ENCODE measurements at regions not wholly inside any gene's neighbourhood (a gene's known extent, or its start where the extent isn't known, plus 50 kb on each side); places are given as distances from the start of the nearest gene placed in this dataset.

DNA sequence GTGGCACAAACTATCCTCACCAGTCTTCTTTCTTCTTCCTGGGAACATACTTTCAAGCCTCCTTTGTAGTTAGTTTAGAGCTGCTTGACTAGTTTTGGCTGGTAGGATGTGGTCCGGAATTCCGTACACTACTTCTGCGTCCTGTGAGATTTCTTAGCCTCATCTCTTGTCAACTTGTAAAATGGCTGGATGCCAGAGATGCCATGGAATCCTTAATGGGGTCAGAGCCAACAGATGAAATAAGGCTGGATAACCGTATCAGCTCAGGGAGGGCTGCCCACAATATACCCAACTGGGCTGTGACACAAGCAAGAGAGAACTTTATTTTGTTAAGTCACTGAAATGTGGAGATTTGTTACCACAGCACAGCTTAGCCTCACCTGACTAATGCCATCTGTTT lies 466.9 kb upstream of the MDFIC2 start:
- no peak for DNase-seq (ENCODE audit: low read depth)
- no peak overlapping the region for H3K4me3 ChIP-seq (ENCODE audit: low read depth, low read length)
- TF ChIP-seq POLR2A (IDR thresholded peaks at IDR 0.05; ENCODE audit: extremely low read depth, insufficient read length), result no peak
- TF ChIP-seq, protein P1, sequence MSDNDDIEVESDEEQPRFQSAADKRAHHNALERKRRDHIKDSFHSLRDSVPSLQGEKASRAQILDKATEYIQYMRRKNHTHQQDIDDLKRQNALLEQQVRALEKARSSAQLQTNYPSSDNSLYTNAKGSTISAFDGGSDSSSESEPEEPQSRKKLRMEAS (IDR thresholded peaks at IDR 0.05; ENCODE audit: low read depth, low read length), result no peak
- TF ChIP-seq, protein P2, sequence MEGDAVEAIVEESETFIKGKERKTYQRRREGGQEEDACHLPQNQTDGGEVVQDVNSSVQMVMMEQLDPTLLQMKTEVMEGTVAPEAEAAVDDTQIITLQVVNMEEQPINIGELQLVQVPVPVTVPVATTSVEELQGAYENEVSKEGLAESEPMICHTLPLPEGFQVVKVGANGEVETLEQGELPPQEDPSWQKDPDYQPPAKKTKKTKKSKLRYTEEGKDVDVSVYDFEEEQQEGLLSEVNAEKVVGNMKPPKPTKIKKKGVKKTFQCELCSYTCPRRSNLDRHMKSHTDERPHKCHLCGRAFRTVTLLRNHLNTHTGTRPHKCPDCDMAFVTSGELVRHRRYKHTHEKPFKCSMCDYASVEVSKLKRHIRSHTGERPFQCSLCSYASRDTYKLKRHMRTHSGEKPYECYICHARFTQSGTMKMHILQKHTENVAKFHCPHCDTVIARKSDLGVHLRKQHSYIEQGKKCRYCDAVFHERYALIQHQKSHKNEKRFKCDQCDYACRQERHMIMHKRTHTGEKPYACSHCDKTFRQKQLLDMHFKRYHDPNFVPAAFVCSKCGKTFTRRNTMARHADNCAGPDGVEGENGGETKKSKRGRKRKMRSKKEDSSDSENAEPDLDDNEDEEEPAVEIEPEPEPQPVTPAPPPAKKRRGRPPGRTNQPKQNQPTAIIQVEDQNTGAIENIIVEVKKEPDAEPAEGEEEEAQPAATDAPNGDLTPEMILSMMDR (IDR thresholded peaks at IDR 0.05; ENCODE audit: low read depth, low read length), result no peak

DNA sequence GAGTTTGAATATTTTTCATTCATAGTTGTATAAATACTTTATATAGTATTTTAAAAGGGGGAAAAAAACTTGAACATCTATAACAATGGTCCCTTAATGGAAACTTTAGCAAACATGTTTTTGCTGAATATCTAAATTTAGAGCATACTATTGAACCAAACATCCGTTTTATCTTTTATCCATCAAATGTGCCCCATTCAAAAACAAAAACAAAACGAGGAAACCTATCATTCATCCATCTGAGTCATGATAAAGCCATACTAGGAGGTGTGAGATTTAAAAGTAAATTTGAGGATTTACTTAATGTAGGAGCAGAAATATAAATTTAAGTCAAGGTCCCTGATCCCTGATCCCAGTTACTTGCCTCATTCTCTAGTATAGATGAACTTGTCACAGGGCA lies 463.6 kb upstream of the MDFIC2 start:
- no peak overlapping the region for H3K4me3 ChIP-seq (ENCODE audit: low read depth, low read length)
- TF ChIP-seq, protein P2 (IDR thresholded peaks at IDR 0.05; ENCODE audit: low read depth, low read length), result no peak
- TF ChIP-seq MYC (IDR thresholded peaks at IDR 0.05; ENCODE audit: low read depth, low read length) (no peak), POLR2A (IDR thresholded peaks at IDR 0.05; ENCODE audit: extremely low read depth, insufficient read length) (no peak)
- TF ChIP-seq, protein P1 (IDR thresholded peaks at IDR 0.05; ENCODE audit: low read depth, low read length), result no peak
- DNase-seq (ENCODE audit: low read depth), result no peak

DNA sequence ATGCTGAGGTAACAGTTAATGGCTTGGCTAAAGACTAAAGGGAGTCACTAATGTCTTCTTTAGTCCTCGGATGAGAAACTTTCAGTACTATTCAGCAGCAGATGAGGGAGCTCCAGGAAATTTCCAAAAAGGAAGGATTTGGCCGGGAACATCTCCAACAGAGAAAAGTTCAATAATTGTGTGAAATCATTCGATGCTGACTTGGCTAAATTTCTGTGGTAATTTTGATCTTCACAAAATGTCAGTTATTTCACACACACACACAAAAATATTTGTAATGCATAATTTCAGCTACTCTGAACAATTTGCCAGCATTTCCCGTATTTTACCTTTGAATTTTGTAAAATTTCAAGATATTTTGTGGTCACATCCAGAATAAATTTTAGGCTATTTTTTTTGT lies 462.8 kb upstream of the MDFIC2 start:
- H3K4me3 ChIP-seq (ENCODE audit: low read depth, low read length), result no peak overlapping the region
- TF ChIP-seq, protein P1 (IDR thresholded peaks at IDR 0.05; ENCODE audit: low read depth, low read length), result no peak
- TF ChIP-seq POLR2A (IDR thresholded peaks at IDR 0.05; ENCODE audit: extremely low read depth, insufficient read length) (no peak), MYC (IDR thresholded peaks at IDR 0.05; ENCODE audit: low read depth, low read length) (no peak)
- TF ChIP-seq, protein P2 (IDR thresholded peaks at IDR 0.05; ENCODE audit: low read depth, low read length), result no peak
- no peak for DNase-seq (ENCODE audit: low read depth)

DNA sequence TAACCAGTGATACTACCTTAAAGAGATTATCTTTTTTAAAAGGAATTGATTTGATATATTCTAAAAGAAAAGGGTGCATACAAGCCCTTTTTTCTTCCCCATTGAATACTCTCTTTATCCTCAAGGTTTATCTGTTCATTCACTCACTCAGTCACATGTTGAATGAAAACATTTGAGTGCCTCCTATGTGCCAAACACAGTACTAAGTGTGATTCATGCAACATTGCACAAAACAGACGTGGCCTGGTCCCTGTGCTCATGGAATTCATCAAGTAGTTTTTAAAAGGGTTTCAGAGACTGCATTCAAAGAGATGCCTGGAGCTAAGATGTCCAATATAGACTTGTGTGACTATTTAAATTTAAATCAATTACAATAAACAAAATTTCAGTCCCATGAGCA lies 462.2 kb upstream of the MDFIC2 start:
- no peak overlapping the region for H3K4me3 ChIP-seq (ENCODE audit: low read depth, low read length)
- TF ChIP-seq, protein P1 (IDR thresholded peaks at IDR 0.05; ENCODE audit: low read depth, low read length), result no peak
- no peak for TF ChIP-seq POLR2A (IDR thresholded peaks at IDR 0.05; ENCODE audit: extremely low read depth, insufficient read length)
- no peak for DNase-seq (ENCODE audit: low read depth)

DNA sequence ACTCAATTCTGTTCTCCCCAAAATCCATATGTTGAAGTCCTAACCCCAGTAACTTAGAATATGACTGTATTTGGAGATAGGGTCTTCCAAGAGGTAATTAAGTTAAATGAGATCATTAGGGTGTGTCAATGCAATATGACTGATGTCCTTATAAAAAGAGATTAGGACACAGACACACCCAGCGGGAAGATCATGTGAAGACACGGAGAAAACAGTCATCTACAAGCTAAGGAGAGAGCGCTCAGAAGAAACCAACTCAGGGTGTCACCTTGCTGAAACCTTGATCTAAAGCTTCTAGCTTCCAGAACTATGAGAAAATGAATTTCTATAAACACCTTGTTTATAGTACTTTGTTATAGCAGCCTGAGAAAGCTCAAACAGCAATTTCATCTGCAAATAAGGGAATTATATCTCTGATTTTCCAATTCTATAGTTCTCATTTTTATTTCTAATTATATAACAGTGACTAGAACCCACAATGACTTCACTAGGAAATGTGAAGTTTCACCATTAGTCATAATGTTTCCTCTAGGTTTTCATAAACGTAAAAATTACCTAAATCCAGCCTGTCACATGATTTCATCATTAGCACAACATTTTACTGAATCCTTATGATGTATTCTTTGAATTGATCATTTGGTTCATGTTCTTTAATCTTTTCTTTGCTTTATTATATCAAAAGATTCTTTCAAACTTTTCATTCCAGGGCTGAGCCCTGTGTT lies 459.1 kb upstream of the MDFIC2 start:
- TF ChIP-seq POLR2A (IDR thresholded peaks at IDR 0.05; ENCODE audit: extremely low read depth, insufficient read length) (no peak), MYC (IDR thresholded peaks at IDR 0.05; ENCODE audit: low read depth, low read length) (no peak)
- TF ChIP-seq, protein P1 (IDR thresholded peaks at IDR 0.05; ENCODE audit: low read depth, low read length), result no peak
- TF ChIP-seq, protein P2 (IDR thresholded peaks at IDR 0.05; ENCODE audit: low read depth, low read length), result no peak
- no peak for DNase-seq (ENCODE audit: low read depth)
- H3K4me3 ChIP-seq (ENCODE audit: low read depth, low read length), result no peak overlapping the region

DNA sequence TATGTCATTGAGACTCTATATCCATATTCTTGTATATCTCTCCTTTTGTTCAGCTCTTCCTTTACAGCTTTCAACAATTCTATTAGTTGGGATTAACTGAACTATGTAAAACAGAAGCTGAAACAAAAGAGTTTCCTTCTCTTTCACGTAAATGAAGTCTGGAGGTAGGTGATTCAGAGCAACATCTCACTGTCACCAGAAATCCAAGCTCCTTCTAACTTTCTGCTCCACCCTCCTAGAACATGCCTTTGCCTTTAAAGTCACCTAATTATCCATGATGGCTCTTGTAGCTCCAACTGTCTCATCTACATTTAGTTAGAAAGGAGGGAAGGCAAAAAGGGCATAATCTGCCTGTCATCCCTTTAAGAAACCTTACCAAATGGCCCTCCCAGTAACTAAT lies 458.2 kb upstream of the MDFIC2 start:
- no peak for DNase-seq (ENCODE audit: low read depth)
- TF ChIP-seq, protein P1 (IDR thresholded peaks at IDR 0.05; ENCODE audit: low read depth, low read length), result no peak
- no peak for TF ChIP-seq MYC (IDR thresholded peaks at IDR 0.05; ENCODE audit: low read depth, low read length)
- no peak for TF ChIP-seq POLR2A (IDR thresholded peaks at IDR 0.05; ENCODE audit: extremely low read depth, insufficient read length)
- TF ChIP-seq, protein P2 (IDR thresholded peaks at IDR 0.05; ENCODE audit: low read depth, low read length), result no peak
- H3K4me3 ChIP-seq (ENCODE audit: low read depth, low read length), result no peak overlapping the region

All from NB4 (cell line).